ENCODE measurements at regions not wholly inside any gene's neighbourhood (a gene's known extent, or its start where the extent isn't known, plus 50 kb on each side); places are given as distances from the start of the nearest gene placed in this dataset.
A peak's percentile ranks its signal among the peaks of the same experiment; 100 is the strongest.

DNA sequence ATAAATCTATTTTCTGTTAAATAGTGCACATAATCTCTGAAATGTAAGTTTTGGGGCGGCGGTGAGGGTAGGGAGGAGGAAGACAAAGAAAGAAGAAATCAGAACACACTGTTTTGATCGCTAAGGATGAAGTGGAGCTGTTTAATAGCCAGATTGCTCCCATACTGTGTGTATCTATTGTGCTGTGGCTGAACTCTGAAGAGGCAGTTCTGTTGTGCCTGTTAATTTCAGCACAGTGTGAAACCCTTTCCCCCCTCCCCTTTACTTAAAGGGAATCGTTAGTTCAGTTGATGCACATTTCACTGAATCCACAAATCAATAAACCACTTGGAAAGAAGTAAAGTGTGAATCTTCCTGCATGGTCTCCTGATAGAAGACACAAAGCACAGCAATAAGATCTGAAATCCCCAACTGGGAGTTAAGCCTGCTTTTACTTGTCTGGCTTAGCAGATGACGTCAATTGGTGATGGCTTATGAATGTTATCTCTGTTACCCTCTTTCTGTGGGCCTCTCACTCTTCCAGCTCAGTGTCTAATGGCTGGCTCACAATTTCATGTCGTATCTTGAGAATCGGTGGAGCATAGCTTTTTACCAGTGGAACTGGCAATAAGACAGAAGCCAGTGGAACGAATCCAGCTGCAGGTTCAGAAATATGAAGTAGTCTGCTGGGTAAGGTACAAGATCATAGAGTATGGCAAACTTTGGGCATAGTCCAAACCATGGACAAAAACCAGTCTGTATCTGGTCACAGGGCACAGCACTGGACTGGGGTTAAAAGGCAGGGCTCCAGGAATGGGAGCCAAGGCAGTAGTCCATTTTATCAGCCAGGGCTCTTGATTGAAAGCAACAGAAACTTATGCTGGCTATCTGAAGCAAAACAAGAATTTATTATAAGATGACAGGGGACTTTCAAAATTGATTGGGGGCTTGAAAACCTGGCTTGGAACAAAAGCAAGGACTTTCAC is 413.5 kb upstream of the SEL1L start:
- DNase-seq (ENCODE audit: low read depth in 2 of 3, low spot score in 2 of 3), result no peak

DNA sequence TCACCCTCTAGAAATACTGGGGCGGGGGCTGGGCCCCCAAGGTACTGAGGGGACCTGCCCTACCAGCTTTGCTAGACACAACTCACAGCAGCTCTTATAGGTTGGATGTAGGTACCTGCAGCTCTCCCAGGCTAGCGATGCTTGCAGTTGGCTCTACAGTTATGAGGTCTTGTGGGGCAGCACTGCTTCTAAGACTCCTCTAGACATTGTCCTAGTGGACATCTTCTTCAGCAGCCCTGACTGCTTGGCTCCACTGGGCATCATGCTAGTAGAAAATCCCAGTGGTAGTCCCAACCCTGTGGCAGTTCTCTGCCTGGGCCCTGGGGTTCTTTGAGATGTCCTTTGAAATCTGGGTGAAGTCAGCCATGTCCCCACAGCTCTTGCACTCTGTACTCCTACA is 419.3 kb upstream of the SEL1L start:
- no peak for DNase-seq (ENCODE audit: low read depth in 2 of 3, low spot score in 2 of 3)

DNA sequence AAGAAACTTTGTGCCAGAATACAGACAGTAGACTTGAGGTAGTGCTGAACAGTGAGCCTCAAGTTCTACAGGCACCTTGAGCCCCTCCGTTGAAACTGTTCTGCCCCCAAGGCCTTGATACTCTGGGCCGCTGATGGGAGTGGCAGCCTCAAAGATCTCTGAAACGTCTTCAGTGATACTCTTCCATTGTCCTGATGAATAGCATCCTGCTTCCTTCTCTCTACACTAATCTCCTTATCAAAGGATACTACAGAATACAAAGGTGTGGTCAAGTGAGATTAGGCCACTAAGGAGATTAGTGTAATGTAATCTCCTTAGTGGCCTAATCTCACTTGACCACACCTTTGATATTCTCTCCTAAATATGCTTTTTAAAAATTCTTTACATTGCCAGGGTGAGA is 419.8 kb upstream of the SEL1L start:
- DNase-seq (ENCODE audit: low read depth in 2 of 3, low spot score in 2 of 3), result no peak

DNA sequence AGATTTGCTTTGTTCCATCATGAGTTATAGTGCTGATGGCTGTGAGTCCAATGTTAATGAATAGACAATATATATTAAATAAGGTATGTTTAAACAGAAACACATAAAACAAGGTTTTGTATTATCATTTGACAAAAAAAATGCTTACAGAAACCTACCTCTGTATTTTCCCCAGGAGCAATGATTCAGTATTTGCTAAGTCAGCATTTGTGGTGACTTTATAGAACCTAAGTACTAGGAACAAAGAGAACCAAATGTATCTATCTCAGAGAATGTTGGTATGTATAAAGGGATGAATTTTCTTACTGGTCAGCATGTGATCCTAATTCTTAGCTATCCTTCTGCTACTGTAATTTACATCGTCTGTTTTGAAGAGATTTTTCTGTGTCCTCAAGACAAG is 421.5 kb upstream of the SEL1L start:
- DNase-seq (ENCODE audit: low read depth in 2 of 3, low spot score in 2 of 3), result no peak

DNA sequence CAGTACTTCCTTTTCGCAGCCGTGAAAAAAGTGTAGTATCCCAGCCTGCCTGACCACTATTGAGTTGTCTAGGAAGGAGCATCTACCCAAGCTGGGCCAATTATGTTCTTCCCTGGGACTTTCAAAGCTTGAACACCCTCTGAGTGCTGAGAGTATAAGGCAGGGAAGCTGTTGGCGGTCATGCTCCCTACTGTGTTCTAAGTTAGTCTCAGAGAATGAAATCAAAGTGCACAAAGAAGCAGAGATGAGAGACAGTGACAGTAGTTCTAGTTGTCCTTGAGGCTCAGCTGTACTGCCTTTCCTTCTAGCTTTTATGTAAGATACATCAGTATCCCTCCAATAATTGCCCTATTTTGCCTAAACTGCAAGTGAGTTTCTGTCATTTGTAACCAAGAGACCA is 427.1 kb upstream of the SEL1L start:
- no peak for DNase-seq (ENCODE audit: low read depth in 2 of 3, low spot score in 2 of 3)

DNA sequence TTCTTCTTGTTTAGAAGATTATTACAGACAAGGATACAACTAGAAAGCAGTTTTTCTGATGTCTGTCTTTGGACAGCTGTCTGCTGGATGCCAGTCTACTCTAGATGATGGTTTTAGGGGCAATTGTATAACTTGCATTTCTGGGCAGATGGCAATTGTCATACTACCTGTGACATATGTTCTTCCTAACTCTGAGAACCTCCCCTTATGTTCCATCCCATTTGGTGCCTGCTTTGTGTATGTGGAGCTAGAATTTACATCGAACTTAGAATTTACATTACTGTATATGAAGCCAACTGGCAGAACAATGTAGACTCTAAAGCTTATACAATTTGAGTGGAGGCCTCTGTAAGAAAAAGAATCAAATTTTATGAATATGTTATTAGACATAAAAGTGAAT is 430.2 kb upstream of the SEL1L start:
- no peak for DNase-seq (ENCODE audit: low read depth in 2 of 3, low spot score in 2 of 3)

DNA sequence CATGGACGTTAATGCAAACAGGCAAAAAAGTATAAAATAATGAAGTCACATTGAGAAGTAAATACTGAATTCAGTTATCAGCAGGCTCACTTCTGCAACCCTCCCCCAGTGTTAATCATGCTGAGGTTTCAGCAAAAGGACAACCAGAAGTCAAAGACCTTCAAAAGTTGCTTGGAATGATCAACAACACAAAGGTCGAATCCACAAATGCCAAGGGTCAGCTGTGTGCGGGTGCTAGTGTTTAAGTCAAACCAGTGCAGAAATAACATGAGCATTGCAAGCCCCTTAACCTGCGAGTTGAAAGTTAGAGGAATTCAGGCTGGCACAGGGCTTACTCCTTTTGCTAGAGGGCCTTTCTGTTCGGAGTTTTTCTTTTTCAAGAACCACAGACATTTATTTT is 436.7 kb upstream of the SEL1L start:
- DNase-seq (ENCODE audit: low read depth in 2 of 3, low spot score in 2 of 3), result no peak

DNA sequence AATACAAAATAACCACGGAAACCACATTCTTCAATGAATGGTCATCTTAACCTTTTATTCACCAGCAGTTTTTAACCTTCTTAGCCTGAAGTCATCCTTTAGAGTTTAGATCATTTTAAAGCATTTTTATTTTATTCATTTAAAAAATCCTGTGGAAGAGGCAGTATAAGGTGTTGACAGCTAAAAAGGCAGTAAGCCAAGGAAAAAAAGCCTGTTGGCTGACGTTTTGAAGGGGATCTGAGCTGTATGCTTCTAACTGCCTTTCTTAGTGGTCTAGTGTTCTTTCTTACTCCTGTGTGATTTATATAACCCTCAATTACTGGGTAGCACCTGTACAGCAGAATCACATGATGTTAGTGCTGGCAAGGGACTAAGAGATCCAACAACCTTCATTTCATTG is 438.3 kb upstream of the SEL1L start:
- DNase-seq (ENCODE audit: low read depth in 2 of 3, low spot score in 2 of 3), result no peak

DNA sequence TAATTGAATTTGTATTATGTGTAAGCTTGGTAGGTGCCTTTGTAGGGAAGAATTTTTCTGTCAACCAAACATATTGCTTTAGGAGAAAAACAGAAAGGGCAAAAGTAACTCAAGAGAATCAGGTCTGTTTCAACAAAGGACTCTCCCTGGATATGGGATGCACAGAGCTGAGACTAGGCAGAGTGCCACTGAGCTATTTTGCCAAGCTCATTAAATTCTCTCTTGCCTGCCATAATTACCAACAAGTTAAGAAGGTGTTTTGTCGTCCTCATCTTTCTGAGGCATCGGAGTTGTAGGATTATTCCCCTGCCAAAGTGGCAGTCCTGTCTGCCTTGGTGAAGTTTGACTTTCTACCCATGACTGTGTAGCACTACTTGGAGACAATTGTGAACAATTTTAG is 438.9 kb upstream of the SEL1L start:
- no peak for DNase-seq (ENCODE audit: low read depth in 2 of 3, low spot score in 2 of 3)

DNA sequence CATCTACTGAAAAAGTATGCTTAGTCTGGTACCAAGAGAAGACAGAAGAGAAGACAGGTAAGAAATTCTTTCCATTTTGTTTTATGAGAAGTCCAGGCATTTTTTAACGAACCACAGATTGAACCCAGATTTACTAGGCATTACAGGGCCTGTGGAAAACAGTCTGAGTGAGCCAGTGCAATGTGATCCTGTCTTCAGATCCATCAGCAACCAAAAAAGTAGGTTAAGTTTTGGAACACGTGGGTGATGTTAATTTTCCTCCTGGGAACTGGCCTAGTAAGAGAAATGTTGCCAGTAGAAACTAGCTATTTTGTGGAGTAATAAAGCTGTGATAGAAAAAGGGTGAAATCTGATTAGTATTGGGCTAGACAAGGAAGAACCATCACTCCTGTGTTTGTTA is 440.9 kb upstream of the SEL1L start:
- DNase-seq (ENCODE audit: low read depth in 2 of 3, low spot score in 2 of 3), result no peak

DNA sequence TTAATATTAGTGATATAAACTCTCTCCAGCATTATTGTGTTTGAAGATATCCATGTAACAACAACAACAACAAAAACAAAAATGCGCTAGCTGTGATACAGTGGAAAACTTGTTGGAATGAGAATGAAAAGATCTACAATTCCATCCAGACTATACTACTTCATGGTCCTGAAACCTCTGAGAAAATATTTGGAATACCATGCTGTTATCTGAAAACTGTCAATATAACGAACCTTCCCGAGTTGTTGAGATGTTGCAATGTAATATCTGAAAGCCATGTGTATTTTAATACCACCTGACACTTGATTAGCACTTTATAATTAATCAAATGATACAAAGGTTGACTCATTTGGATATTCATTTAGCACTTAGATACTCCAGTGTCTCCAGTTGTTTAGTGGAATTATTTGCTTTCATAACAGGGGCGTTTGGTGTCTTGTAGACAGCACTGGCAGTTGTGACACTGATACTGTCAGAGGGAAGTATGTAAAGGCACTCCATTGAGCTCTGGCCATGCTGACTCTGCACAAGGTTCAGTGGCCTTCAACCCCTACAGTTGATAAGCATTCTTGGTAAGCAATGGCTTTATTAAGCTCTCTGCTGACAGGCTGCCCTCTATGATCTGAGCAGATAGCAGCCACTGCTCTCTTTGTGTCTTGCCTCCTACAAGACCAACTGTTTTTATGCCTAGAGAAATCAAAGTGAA is 447.1 kb upstream of the SEL1L start:
- DNase-seq (ENCODE audit: low read depth in 2 of 3, low spot score in 2 of 3), result no peak

DNA sequence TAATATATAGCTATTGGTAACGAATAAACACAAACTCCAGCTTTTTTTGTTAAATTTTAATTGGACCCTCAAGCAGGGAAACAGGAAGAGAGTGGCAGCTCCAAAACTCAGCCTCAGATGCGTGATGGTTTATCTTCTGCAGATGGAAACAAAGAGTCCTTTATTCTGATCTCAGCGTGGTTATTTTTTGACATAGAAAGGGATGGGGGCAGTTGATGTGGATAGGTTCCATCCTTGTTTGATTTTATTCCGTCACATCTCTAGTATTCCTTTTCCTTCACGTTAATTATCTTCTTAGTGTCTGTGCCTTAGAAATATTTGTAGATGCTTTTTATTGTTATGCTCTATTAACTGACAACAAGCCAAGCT is 447.6 kb upstream of the SEL1L start:
- DNase-seq (ENCODE audit: low read depth in 2 of 3, low spot score in 2 of 3), result no peak

DNA sequence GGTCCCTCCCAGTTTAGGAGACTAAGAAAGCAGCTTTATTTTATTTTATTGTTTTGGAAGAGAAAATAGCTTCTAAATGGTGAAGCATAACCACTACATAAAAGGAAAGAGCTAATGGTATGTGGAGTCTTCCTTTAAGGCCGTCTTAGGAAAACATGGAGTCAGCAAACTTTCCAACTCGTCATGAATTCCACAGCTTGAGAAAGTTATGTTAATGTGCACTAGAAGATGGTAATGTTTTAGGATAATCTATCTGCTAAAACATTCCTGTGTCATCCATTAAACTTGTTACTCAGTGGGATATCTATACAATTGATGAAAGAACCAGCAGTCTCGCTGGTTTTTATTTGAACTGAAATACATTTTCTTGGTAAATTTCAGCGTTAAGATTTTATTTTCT is 448.4 kb upstream of the SEL1L start:
- DNase-seq (ENCODE audit: low read depth in 2 of 3, low spot score in 2 of 3), result no peak

DNA sequence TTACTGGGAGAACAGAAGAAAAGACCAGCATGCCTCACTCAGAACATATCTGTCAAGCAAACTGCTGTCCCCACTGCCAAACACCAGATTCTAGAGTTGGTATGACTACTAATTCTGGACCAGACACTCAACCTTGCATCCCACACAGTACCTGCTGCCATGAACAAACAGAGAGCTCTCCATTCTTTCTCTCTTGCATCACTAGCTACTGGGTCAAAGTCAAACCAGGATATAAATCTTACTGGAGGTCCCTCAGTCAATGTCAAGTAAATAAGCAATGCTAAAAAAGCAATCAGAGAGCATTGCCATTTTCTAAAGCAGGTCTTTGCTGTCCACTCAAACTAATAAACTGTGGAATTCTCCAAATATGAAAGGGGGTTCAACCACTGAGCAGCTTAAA is 452.4 kb upstream of the SEL1L start:
- no peak for DNase-seq (ENCODE audit: low read depth in 2 of 3, low spot score in 2 of 3)

DNA sequence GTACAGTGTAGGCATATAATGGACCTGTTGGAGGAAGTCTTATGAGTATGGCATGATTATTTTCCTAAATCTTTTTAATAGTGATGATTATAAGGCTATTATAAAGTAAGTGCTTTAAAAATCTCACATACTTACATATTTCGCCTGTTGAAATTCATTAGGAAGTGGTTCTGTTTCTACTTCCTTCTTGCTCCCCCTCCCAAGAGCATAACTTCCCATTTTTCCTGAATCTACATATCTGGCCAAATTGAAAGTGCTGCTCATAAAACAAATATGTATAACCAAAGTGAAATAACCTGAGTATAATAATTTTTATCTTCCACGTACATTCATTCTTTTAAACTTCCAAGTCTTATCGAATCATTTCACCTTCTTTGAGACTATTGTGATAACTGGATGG is 455.6 kb upstream of the SEL1L start:
- no peak for DNase-seq (ENCODE audit: low read depth in 2 of 3, low spot score in 2 of 3)

DNA sequence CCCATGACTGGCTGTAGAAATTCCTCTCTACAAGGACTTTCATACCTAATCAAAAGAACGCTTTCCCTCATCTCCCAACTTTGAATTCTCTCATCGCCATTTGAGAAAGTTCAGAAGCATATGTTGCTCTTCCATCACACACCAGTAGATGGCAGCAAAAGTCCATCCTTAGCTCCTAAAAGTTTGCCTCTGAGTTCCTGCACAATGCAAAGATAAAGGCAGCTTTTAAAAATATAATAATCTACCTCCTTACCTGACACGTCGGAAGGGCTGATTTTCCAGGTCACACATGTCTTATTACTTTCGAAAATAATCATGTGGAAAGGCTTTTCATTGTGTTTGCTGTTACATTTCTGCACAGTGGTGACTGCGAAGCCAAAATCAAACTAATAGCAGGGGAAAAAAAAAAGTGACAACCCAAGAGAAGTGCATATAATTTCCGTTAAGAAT is 456.7 kb upstream of the SEL1L start:
- DNase-seq (ENCODE audit: low read depth in 2 of 3, low spot score in 2 of 3), result peak in 1 of 3 experiments; percentile 22

DNA sequence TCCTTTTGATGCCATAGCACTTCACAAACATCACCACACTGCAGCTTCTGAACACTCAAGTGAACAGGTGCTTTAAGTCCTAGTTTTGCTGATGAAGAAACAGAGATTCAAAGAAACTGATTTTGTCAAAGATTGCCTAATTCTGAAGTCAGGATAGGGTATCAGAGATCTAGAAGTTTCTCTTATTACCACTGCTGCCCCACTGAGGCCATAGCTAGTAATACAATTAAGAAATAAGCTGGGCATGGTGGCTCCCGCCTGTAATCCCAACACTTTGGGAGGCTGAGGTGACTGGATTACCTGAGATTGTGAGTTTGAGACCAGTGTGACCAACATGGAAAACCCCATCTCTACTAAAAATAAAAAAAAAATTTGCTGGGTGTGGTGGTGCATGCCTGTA is 458.3 kb upstream of the SEL1L start:
- DNase-seq (ENCODE audit: low read depth in 2 of 3, low spot score in 2 of 3), result no peak

DNA sequence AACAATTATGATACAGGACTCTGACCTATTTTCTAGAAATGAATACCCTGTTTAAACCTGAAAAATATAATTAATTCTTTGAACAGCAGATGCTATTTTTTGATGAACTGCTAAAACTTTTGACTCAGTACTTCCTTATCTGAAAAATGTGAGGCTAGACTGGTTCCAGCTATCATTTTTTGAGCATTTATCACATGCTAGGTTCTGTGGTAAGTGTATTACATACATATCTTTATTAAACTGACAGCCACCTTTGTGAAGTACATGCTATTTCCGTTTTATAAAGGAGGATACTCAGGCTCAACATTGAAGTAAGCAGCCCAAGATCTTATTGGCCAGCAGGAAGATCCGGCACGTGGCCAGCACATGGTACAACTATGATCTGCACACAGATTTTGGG is 459.8 kb upstream of the SEL1L start:
- DNase-seq (ENCODE audit: low read depth in 2 of 3, low spot score in 2 of 3), result no peak

DNA sequence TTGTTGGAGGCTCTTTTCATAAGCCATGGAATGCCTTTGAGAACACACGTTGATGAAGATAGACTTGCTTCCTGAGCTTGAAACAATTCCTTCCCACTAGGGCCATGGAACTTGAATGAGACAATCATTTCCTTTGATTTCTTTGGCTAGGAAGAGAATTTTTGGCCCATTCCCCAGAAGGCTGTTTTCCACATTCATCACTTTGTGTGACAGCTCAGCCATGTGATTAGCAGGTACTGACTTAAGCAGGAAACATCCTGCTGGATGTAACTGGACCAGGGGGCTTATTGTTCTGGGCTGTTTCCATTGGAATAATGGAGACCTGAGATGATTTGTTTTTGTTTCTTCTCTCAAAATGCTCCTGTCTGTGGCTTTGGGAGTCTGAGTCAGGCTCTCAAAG is 469.8 kb upstream of the SEL1L start:
- DNase-seq (ENCODE audit: low read depth in 2 of 3, low spot score in 2 of 3), result no peak

DNA sequence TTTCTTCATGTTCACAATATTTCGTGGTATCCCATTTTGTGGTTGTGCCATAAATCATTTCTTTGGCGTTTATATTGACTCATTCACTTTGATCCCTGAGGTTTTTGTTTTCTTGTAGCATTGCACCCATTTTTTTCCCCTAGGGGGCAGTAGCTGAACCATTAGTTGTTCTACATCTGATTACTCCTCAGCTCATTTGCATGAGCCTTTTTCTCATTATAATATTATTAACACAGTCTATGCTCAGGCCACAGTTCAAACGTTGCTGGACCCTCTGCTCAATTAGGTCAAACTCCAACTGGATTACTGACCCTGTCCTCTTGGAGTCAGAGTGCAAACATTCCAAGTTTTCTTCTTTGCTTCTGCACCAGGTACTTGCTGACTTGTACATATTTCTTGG is 475.4 kb upstream of the SEL1L start:
- DNase-seq (ENCODE audit: low read depth in 2 of 3, low spot score in 2 of 3), result no peak

DNA sequence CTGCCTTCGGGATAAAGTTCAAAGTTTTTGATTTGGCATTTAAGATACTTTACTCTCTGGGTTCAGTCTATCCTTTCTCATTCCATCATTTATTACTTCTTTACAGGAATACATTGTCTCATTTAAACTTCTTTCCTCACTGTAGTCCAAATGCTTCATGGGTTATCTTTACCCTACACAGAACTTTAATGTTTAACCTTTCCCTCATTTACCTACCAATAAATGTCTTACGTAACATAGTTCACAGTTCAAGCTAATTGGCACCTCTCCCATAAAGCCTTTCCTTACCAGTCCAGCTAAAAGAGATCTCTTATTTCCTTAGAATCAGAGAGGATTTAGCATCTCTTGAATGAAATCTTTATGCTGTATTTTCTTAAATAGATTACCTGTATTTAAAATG is 476.3 kb upstream of the SEL1L start:
- DNase-seq (ENCODE audit: low read depth in 2 of 3, low spot score in 2 of 3), result no peak

DNA sequence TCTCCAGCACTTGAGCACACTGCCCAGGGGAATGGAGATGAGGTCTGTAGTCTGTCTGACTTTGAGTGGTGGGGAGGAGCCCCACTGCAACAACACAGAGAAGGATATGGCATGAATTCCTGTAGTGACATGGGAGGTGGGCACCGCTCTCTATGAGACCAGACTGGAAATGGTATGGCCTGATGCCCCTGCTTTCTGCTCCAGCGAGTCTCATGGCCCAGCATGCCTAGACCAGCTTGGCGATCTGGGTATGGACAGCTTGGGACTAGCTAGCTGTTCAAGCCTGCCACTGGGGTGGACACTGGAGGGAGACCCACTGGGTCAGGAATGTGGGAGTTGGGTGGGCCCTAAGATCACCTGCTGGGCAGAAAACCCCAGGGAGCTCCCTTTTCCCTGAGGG is 477.8 kb upstream of the SEL1L start:
- no peak for DNase-seq (ENCODE audit: low read depth in 2 of 3, low spot score in 2 of 3)

DNA sequence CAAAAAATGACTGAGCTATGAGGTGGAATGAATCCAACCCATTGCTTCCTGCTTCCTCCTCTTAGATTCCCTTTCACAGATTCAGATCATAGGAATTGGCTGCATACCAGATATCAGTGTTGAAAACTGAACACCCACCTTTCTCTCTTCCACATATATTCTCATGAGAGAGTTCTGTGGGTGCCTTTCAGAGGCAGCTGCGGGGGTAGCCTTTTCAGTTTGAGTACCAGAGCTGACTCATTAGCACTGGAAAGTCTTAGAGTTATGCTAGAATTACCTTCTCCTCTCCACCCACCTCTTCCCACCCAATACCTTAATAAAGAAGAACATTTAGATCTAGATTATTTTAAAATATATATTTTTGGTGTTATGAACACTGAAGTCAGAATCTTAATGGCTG is 495.4 kb upstream of the SEL1L start:
- DNase-seq (ENCODE audit: low read depth in 2 of 3, low spot score in 2 of 3), result no peak

All from activated CD8-positive, alpha-beta memory T cell treated with anti-CD3 and anti-CD28 coated beads for 48 hours (primary cell).